HepG2 (cell line): ENCODE measurements at regions not wholly inside any gene's neighbourhood (a gene's known extent, or its start where the extent isn't known, plus 50 kb on each side); places are given as distances from the start of the nearest gene placed in this dataset.

Experiments
- ARID3A ChIP-seq: IDR thresholded peaks from 2 replicates; pipeline ENCODE4 v1.6.1; 2012; ENCODE audit warnings: low read depth, low read length, improper control_type of control experiment
- BCL6 ChIP-seq: IDR thresholded peaks from 2 replicates; pipeline ENCODE4 v1.6.1; 2016; ENCODE audit warnings: missing genetic modification reagents, missing compliant biosample characterization
- CENPX ChIP-seq: sonication (generic); formaldehyde crosslinking; IDR thresholded peaks from 2 replicates; pipeline ENCODE4 v1.9.0; 2021; ENCODE audit warnings: mild to moderate bottlenecking, missing genetic modification reagents, moderate library complexity
- DZIP1 ChIP-seq: sonication (generic); formaldehyde crosslinking; IDR thresholded peaks from 2 replicates; pipeline ENCODE4 v1.5.0; 2020; ENCODE audit warnings: mild to moderate bottlenecking, missing genetic modification reagents
- HNRNPH1 ChIP-seq: fragments of 200-400 bp; formaldehyde crosslinking; optimal IDR thresholded peaks from 2 replicates; pipeline ENCODE3; 2017; ENCODE audit warnings: mild to moderate bottlenecking, low read depth, low read length
- HOMEZ ChIP-seq: IDR thresholded peaks from 2 replicates; pipeline ENCODE4 v1.6.1; 2016; ENCODE audit warnings: low read depth
- HOXD1 ChIP-seq: sonication (generic); formaldehyde crosslinking; IDR thresholded peaks from 2 replicates; pipeline ENCODE4 v1.5.0; 2020; ENCODE audit warnings: missing genetic modification reagents
- PCBP1 ChIP-seq: fragments of 200-400 bp; formaldehyde crosslinking; IDR thresholded peaks from 2 replicates; pipeline ENCODE4 v1.6.1; 2017; ENCODE audit warnings: mild to moderate bottlenecking, low read depth, low read length, borderline replicate concordance
- PHB2 ChIP-seq: fragments of 450-650 bp; IDR thresholded peaks from 2 replicates; pipeline ENCODE4 v1.6.1; 2018; ENCODE audit not compliant: partially characterized antibody
- RAD21 ChIP-seq: fragments of 450-650 bp; formaldehyde crosslinking; IDR thresholded peaks from 2 replicates; pipeline ENCODE4 v1.5.0; 2020; ENCODE audit warnings: mild to moderate bottlenecking
- REPIN1 ChIP-seq: sonication (generic); formaldehyde crosslinking; IDR thresholded peaks from 2 replicates; pipeline ENCODE4 v1.8.0; 2022; ENCODE audit warnings: missing genetic modification reagents, low read depth, mild to moderate bottlenecking, borderline replicate concordance
- RNF219 ChIP-seq: sonication (generic); formaldehyde crosslinking; IDR thresholded peaks from 2 replicates; pipeline ENCODE4 v1.5.0; 2020; ENCODE audit warnings: mild to moderate bottlenecking, missing genetic modification reagents
- SALL1 ChIP-seq: sonication (generic); formaldehyde crosslinking; IDR thresholded peaks from 2 replicates; pipeline ENCODE4 v1.8.0; 2022; ENCODE audit warnings: mild to moderate bottlenecking, missing genetic modification reagents
- U2AF1 ChIP-seq: fragments of 200-400 bp; formaldehyde crosslinking; optimal IDR thresholded peaks from 2 replicates; pipeline ENCODE3; 2017; ENCODE audit warnings: mild to moderate bottlenecking, low read depth, low read length
- XBP1 ChIP-seq: sonication (generic); formaldehyde crosslinking; IDR thresholded peaks from 2 replicates; pipeline ENCODE4 v1.5.0; 2020; ENCODE audit warnings: missing genetic modification reagents
- ZBTB7A ChIP-seq: sonication (generic); formaldehyde crosslinking; IDR thresholded peaks from 2 replicates; pipeline ENCODE4 v1.8.0; 2022; ENCODE audit warnings: mild to moderate bottlenecking, missing genetic modification reagents
- ZFAT ChIP-seq: sonication (generic); formaldehyde crosslinking; conservative IDR thresholded peaks from 2 replicates; pipeline ENCODE4 v1.8.1; 2023; ENCODE audit warnings: missing genetic modification reagents, inconsistent platforms
- ZIK1 ChIP-seq: sonication (generic); formaldehyde crosslinking; IDR thresholded peaks from 2 replicates; pipeline ENCODE4 v1.5.0; 2020; ENCODE audit warnings: mild to moderate bottlenecking, low read depth, missing genetic modification reagents, borderline replicate concordance
- ZNF513 ChIP-seq: sonication (generic); formaldehyde crosslinking; conservative IDR thresholded peaks from 2 replicates; pipeline ENCODE4 v1.5.0; 2020; ENCODE audit warnings: missing genetic modification reagents
- ZNF768 ChIP-seq: sonication (generic); formaldehyde crosslinking; IDR thresholded peaks from 2 replicates; pipeline ENCODE4 v1.4.0; 2020; ENCODE audit warnings: missing genetic modification reagents
- ZNF839 ChIP-seq: sonication (generic); formaldehyde crosslinking; IDR thresholded peaks from 2 replicates; pipeline ENCODE4 v1.4.0; 2020; ENCODE audit warnings: missing genetic modification reagents, mild to moderate bottlenecking, borderline replicate concordance
- ZNF891 ChIP-seq: sonication (generic); formaldehyde crosslinking; IDR thresholded peaks from 2 replicates; pipeline ENCODE4 v1.5.0; 2020; ENCODE audit warnings: mild to moderate bottlenecking, missing genetic modification reagents

GRCh38 chr6:113636357-113636824 lies 220.8 kb upstream of the MARCKS start (continued):
- no peak for TF ChIP-seq ZIK1 (CRISPR knock-in tag)
- TF ChIP-seq DZIP1 (CRISPR knock-in tag), result no peak
- TF ChIP-seq RNF219 (CRISPR knock-in tag), result no peak
- TF ChIP-seq PCBP1, result no peak
- no peak for TF ChIP-seq HOMEZ (CRISPR knock-in tag)
- no peak for TF ChIP-seq PHB2
- peak; percentile 40; the same call in 1 of the 2 replicates for TF ChIP-seq SALL1 (CRISPR knock-in tag)
- TF ChIP-seq REPIN1, result no peak
- no peak for TF ChIP-seq XBP1 (CRISPR knock-in tag)
- no peak for TF ChIP-seq ZNF839 (CRISPR knock-in tag)
- no peak for TF ChIP-seq ZFAT
- no peak for TF ChIP-seq U2AF1
- TF ChIP-seq CENPX, result no peak
- TF ChIP-seq BCL6 (CRISPR knock-in tag), result peak; percentile 9
- TF ChIP-seq ZNF891, result no peak
- TF ChIP-seq ZNF513, result no peak
- TF ChIP-seq HOXD1 (CRISPR knock-in tag), result no peak
- no peak for TF ChIP-seq ZNF768 (CRISPR knock-in tag)
- TF ChIP-seq ZBTB7A (CRISPR knock-in tag), result no peak
- no peak for TF ChIP-seq RAD21
- TF ChIP-seq ARID3A, result no peak
- TF ChIP-seq HNRNPH1, result no peak
